Upper lobe of left lung (tissue), 4 donors: ENCODE measurements at regions not wholly inside any gene's neighbourhood (a gene's known extent, or its start where the extent isn't known, plus 50 kb on each side); places are given as distances from the start of the nearest gene placed in this dataset.

ENCODE experiments used
- EP300 ChIP-seq, 4 donors: sonication (generic); formaldehyde crosslinking; IDR thresholded peaks; one replicate each; pipeline ENCODE4 v1.5.1; 2017; ENCODE audit warnings: antibody characterized with exemption in 4 of 4, control low read depth in 2 of 4
- POLR2A ChIP-seq, 4 donors: fragments of 450-650 bp; IDR thresholded peaks; one replicate each; pipeline ENCODE4 v1.5.1; 2016 to 2017; ENCODE audit warnings: antibody characterized with exemption in 4 of 4, mild to moderate bottlenecking in 2 of 4
- POLR2AphosphoS5 ChIP-seq, 2 donors: sonication (generic); formaldehyde crosslinking; IDR thresholded peaks; one replicate each; pipeline ENCODE4 v1.5.1; 2017; ENCODE audit warnings: antibody characterized with exemption in 2 of 2
- TF ChIP-seq, protein P1 (sequence below), 6 experiments: fragments of 450-650 bp in 4 of 6; fragments of 200-600 bp in 2 of 6; sonication (generic) in 2 of 6; IDR thresholded peaks; one replicate each; pipeline ENCODE4 v1.5.1; 2016 to 2019; ENCODE audit warnings: antibody characterized with exemption in 6 of 6

DNA sequence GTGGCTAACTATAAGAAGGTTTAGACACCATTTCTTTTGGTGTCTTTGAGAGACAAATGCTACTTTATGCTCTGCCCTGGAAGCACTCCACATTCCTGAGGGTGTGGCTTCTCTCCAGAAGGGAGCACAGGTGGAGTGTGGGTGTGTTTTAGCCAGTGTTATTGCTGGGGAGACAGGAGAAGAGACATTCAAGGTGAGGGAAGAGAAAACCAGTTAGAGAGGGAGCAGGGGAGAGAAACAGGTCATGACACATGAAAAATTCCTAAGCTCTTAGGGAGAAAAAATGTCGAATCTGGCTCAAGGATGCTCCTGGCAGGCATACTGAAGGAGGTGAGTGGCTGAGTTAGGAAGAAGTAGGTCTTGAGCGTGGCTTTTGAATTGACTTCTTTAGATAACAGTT lies 292.8 kb downstream of the CLIC5 start:
- TF ChIP-seq, protein P1, sequence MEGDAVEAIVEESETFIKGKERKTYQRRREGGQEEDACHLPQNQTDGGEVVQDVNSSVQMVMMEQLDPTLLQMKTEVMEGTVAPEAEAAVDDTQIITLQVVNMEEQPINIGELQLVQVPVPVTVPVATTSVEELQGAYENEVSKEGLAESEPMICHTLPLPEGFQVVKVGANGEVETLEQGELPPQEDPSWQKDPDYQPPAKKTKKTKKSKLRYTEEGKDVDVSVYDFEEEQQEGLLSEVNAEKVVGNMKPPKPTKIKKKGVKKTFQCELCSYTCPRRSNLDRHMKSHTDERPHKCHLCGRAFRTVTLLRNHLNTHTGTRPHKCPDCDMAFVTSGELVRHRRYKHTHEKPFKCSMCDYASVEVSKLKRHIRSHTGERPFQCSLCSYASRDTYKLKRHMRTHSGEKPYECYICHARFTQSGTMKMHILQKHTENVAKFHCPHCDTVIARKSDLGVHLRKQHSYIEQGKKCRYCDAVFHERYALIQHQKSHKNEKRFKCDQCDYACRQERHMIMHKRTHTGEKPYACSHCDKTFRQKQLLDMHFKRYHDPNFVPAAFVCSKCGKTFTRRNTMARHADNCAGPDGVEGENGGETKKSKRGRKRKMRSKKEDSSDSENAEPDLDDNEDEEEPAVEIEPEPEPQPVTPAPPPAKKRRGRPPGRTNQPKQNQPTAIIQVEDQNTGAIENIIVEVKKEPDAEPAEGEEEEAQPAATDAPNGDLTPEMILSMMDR (IDR thresholded peaks at IDR 0.05), result no peak
- TF ChIP-seq POLR2AphosphoS5 (IDR thresholded peaks at IDR 0.05) (no peak), POLR2A (IDR thresholded peaks at IDR 0.05) (no peak), EP300 (IDR thresholded peaks at IDR 0.05) (no peak)
